DMS114 treated with DMSO at 0.1 percent for 48 hours (cell line): ENCODE measurements at regions not wholly inside any gene's neighbourhood (a gene's known extent, or its start where the extent isn't known, plus 50 kb on each side); places are given as distances from the start of the nearest gene placed in this dataset.
"Not testable (repeated sequence)": the region's sequence is repeated elsewhere in the genome, so short reads cannot be mapped to it uniquely, and the experiment has no call there.

Experiments used
- DNase-seq: peaks from one replicate; lab custom pipeline; 2025; ENCODE audit not compliant: unreplicated experiment; lab: John Stamatoyannopoulos, UW

DNA sequence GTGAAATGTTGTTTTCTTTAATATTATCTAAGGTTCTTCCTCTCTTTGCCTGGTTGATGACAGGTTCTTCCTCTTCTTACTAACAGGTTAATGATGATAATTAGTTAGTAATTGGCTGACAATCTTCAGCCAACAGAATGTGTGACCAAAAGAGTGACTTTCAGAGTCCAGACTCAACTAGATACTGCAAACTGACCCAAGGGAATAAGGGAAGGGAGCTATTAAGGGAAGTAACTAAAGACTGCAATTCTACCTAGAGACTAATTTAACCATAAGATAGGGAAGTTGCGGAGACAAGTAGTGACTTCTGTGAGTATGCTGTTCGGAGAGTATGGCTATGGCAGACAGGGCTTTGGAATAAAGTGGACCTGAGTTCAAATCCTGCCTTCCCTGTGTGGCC lies 127.3 kb upstream of the TACR1 start:
- DNase-seq: no peak

DNA sequence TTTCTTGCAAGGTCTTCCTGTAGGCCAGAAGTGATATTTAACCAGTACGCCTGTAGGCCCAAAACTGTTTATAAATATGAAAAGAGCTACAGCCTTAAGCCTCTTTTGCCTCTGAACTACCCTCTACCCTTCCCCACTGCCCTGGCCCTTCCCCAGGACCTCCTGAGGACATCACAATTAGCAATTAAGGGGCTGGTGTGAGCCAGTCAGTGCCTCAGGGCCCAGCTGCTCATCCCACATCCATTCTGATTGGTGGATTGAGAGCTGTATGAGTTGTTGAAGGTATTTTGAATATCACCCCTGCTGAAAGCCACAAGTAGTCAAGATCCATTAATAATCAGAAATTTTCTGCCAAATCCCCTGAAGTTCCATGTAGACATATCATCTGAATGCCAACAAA lies 126.3 kb upstream of the TACR1 start:
- DNase-seq: no peak

- no peak for DNase-seq
Measured at GRCh38 chr2:75324861-75325284, 125.6 kb upstream of the TACR1 start.

GRCh38 chr2:75324141-75324540 lies 124.8 kb upstream of the TACR1 start:
- no peak for DNase-seq

- no peak for DNase-seq
Measured at GRCh38 chr2:75321599-75321922, 122.2 kb upstream of the TACR1 start.

- DNase-seq: no peak
Measured at GRCh38 chr2:75320898-75321598, 121.7 kb upstream of the TACR1 start.

- DNase-seq: no peak
Measured at GRCh38 chr2:75319951-75320350, 120.6 kb upstream of the TACR1 start.

DNA sequence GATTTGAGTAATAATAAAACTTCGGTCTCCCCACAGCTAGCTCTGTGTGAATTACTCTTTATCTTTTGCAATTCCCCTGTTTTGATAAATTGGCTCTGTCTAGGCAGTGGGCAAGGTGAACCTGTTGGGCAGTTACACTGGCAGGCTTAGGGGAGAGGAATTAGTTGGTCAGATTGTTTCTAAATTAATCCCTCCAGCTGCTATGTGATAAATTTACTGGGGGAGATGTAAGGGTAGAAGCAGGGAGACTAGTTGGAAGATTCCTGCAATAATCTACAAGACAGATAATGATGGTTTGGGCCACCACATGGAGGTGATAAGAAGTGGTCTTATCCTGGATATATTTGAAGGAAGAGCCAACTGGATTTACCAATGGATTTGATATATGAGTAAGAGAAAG lies 118.5 kb upstream of the TACR1 start:
- no peak for DNase-seq

- no peak for DNase-seq
Measured at GRCh38 chr2:75317316-75317715, 118.0 kb upstream of the TACR1 start.

DNA sequence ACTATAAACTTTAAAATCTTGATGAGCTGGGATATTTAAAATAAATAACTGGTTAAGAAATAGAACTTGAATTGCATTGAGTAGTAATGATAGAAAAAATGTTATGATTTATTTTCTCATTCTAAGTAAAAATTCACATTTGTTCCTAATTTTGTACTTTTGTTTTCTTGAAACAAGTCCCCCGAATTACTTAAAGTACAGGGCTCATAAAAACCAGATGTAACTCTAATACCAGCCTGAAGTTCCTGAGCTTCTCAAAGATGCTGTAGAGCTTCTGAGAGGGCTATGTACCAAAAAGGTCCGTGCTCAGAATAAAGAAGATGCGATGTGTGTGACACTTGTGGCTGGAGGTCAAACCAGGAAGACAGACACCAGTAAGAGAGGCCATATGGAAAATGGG lies 116.1 kb upstream of the TACR1 start:
- no peak for DNase-seq

DNA sequence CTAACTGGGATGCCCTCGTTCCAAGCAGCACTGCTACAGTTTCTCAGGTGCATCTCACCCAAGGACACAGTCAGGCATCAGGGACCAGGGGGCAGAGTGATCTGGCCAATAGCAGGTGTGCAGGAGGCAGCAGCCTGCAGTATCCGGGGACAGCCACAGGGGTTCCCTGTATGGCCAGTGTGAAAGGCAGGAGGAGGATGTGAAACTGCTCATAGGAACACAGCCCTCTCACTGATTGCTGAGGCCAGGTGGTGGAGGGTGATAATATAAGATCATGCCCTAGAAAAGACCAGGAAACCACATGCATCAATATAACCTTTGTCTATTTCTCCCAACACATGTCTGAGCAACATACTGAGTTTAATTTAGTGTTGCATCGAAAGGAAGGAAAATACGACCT lies 112.7 kb upstream of the TACR1 start:
- DNase-seq: no peak

DNA sequence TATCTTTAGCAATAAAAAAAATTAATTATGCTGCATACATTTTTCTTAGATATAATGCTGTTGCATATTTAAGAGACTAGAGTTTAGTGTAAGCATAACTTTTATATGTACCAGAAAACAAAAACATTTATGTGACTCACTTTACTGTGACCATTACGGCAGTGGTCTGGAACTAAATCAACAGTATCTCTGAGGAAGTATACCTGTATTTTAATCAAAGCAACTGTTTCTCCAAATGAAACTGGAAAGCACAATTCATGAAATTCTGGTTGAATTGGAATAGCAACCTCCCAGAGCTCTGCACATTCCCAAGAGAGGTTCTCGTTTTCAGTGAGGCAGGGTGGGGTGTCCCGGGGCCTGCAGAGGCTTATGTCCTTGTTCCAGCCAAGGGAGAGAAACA lies 112.2 kb upstream of the TACR1 start:
- DNase-seq: no peak

DNA sequence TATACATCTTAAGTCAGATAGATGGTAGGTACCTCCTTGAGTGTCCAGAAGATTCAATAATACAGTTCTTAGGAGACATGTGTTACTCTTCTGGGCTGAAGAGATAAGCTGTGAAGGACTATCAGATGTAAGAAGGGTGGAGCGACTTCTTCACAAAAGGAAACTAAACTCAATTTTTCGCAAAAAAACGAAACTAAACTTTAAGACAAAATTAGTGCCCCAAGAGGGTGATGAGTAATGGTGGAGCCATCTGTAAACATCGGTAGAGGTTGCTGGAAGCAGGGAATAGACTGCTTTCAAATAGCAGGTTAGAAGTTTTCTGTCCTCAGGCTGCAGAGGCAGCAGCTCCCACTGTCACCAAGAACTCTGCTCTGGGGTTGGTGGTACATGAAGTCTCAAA lies 111.6 kb upstream of the TACR1 start:
- DNase-seq: no peak

DNA sequence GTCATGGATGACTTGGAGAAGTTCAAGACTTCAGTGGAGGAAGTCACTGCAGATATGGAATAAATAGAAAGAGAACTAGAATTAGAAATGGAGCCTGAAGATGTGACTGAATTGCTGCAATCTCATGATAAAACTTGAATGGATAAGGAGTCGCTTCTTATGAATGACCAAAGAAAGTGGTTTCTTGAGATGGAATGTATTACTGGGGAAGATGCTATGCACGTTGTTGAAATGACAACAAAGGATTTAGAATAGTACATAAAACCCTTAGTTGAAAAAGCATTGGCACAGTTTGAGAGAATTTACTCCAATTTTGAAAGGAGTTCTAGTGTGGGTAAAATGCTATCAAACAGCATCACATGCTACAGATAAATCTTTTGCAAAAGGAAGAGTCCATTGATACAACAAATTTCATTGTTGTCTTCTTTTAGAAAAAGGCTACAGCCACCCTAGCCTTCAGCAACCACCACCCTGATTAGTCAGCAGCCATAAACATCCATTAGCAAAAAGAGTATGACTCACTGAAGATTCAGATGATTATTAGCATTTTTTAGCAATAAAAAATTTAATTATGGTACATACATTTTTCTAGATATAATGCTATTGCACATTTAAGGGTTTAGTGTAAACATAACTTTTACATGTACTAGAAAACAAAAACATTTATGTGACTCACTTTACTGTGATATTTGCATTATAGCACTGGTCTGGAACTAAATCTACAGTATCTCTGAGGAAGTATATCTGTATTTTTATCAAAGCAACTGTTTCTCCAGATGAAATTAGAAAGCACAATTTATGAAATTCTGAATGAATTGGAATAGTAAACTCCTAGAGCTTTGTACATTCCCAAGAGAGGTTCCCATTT lies 110.5 kb upstream of the TACR1 start:
- DNase-seq: no peak

GRCh38 chr2:75303227-75303626 lies 103.9 kb upstream of the TACR1 start:
- no peak for DNase-seq

- no peak for DNase-seq
Measured at GRCh38 chr2:75294362-75294761, 95.0 kb upstream of the TACR1 start.

DNA sequence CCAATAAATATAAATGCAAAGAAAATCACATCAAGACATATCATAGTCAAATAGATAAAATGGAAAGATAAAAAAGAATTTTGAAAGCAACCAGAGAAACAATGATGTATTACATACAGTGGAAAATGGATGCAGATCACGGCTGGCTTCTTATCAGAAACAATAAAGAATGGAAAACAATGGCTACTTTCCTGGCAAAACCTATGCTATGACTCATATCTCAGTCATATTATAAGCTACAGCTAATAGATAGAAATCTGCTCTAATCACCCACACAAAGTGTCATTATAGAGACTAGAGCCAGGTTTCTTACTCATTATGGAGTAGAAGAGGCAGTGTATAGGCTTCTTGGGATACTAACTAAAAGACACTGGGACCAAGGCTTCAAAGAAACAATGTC lies 93.5 kb upstream of the TACR1 start:
- DNase-seq: no peak

DNA sequence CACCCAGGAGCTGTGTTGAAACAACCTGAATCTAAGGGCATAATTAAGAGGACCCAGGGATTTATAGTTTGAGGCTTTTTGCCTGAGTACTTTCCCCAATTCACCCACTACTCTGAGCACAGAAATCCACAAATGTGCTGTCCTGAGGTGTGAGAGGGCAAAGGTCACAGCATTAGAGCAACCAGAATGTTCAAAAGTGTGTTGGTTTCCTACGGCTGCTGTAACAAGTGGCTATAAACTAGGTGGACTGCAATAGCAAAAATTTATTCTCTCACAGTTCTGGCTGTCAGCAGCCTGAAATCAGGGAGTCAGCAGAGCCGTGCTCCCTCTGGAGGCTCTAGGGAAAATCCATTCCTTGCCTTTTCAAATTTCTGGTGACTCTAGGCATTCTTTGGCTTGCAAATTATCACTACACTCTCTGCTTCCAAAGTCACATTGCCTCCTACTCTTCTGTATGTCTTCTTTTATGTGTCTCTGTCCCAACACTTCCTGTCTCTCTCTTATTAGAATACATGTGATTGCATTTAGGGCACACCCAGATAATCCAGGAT lies 91.4 kb upstream of the TACR1 start:
- no peak for DNase-seq

DNA sequence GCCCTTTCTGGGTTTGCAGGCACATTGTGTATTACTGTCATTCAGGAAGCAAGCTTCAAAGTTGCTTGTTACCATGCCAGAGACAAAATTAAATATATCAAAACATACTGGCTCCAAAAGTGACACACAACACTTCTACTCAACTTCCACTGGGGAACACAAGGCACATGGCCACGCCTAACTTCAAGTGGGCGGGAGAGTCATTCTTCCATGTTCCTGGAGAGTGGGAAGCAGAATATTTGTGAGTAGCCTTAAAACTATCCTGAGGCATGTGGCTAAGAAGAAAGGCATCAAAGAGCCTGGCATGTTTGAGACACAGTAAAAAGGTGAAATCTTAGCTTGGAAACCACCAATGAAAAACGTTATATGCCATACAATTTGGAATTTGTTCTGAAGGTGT lies 90.5 kb upstream of the TACR1 start:
- no peak for DNase-seq

DNA sequence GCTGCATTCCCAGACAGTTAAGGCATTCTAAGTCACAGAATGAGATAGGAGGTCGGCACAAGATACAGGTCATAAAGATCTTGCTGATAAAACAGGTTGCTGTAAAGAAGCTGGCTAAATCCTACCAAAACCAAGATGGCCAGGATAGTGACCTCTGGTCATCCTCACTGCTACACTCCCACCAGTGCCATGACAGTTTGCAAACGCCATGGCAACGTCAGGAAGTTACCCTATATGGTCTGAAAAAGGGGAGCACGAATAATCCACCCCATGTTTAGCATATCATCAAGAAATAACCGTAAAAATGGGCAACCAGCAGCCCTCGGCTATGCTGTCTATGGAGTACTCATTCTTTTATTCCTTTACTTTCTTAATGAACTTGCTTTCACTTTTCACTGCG lies 89.9 kb upstream of the TACR1 start:
- not testable (repeated sequence) for DNase-seq

DNA sequence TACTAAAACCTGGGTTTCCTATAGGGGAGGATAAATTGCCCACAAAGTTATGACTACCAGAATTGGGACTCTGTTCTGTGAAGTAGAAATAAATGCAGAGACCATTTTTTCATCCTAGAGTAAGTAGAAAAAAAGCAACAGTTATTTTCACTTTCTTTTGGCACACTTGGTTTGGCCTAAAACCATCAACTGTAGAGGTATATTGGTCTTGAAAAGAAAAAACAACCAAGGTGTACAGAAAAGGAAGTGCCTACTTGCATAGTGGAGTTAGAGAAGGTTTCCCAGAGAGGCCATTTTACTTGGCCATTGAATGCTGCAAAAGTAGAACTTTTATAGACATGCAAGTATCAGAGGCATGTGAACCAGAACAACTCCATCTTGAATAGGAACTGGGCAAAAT lies 89.4 kb upstream of the TACR1 start:
- DNase-seq: no peak

GRCh38 chr2:75287624-75288316 lies 88.5 kb upstream of the TACR1 start:
- DNase-seq: no peak
